HepG2 (cell line): ENCODE measurements at regions not wholly inside any gene's neighbourhood (a gene's known extent, or its start where the extent isn't known, plus 50 kb on each side); places are given as distances from the start of the nearest gene placed in this dataset.

Experiments used
- EHMT2 ChIP-seq: fragments of 200-600 bp; sonication (generic); IDR thresholded peaks from 2 replicates; pipeline ENCODE4 v1.7.0; 2017; ENCODE audit warnings: antibody characterized with exemption, low read depth, low read length, borderline replicate concordance
- FOXC1 ChIP-seq: sonication (generic); formaldehyde crosslinking; IDR thresholded peaks from 2 replicates; pipeline ENCODE4 v1.8.0; 2022; ENCODE audit warnings: mild to moderate bottlenecking, missing genetic modification reagents, borderline replicate concordance
- HNRNPK ChIP-seq: fragments of 200-400 bp; formaldehyde crosslinking; IDR thresholded peaks from 2 replicates; pipeline ENCODE4 v1.6.1; 2018; ENCODE audit warnings: low read length, low read depth, moderate library complexity, mild to moderate bottlenecking; ENCODE audit not compliant: poor library complexity, severe bottlenecking
- HOXA9 ChIP-seq: sonication (generic); formaldehyde crosslinking; IDR thresholded peaks from 2 replicates; pipeline ENCODE4 v1.8.1; 2022; ENCODE audit warnings: missing genetic modification reagents, mild to moderate bottlenecking, moderate library complexity, borderline replicate concordance
- KDM2A ChIP-seq: sonication (generic); formaldehyde crosslinking; IDR thresholded peaks from 2 replicates; pipeline ENCODE4 v1.4.0; 2020; ENCODE audit warnings: low read depth, missing genetic modification reagents, borderline replicate concordance
- MED1 ChIP-seq: sonication (generic); formaldehyde crosslinking; IDR thresholded peaks from 2 replicates; pipeline ENCODE4 v1.4.0; 2020; ENCODE audit warnings: missing genetic modification reagents
- SALL1 ChIP-seq: sonication (generic); formaldehyde crosslinking; IDR thresholded peaks from 2 replicates; pipeline ENCODE4 v1.8.0; 2022; ENCODE audit warnings: mild to moderate bottlenecking, missing genetic modification reagents
- SALL2 ChIP-seq: sonication (generic); formaldehyde crosslinking; IDR thresholded peaks from 2 replicates; pipeline ENCODE4 v1.8.1; 2023; ENCODE audit warnings: mild to moderate bottlenecking, missing genetic modification reagents, inconsistent platforms
- SATB2 ChIP-seq: sonication (generic); formaldehyde crosslinking; IDR thresholded peaks from 2 replicates; pipeline ENCODE4 v1.5.0; 2020; ENCODE audit warnings: missing genetic modification reagents
- SETDB1 ChIP-seq: sonication (generic); formaldehyde crosslinking; IDR thresholded peaks from 2 replicates; pipeline ENCODE4 v1.5.1; 2020; ENCODE audit warnings: missing genetic modification reagents, mild to moderate bottlenecking, borderline replicate concordance
- STAT5B ChIP-seq: sonication (generic); formaldehyde crosslinking; IDR thresholded peaks from 2 replicates; pipeline ENCODE4 v1.4.0; 2020; ENCODE audit warnings: missing genetic modification reagents
- TARDBP ChIP-seq: sonication (generic); formaldehyde crosslinking; IDR thresholded peaks from 2 replicates; pipeline ENCODE4 v1.8.0; 2022; ENCODE audit warnings: mild to moderate bottlenecking, missing genetic modification reagents
- TBP ChIP-seq: sonication (generic); formaldehyde crosslinking; IDR thresholded peaks from 2 replicates; pipeline ENCODE4 v1.5.0; 2020; ENCODE audit warnings: missing genetic modification reagents
- TMF1 ChIP-seq: sonication (generic); formaldehyde crosslinking; IDR thresholded peaks from 2 replicates; pipeline ENCODE4 v1.8.1; 2022; ENCODE audit warnings: low read depth, missing genetic modification reagents
- TP53 ChIP-seq: sonication (generic); formaldehyde crosslinking; conservative IDR thresholded peaks from 2 replicates; pipeline ENCODE4 v1.4.0; 2020; ENCODE audit warnings: missing genetic modification reagents
- ZMAT3 ChIP-seq: sonication (generic); formaldehyde crosslinking; conservative IDR thresholded peaks from 2 replicates; pipeline ENCODE4 v1.7.0; 2021; ENCODE audit warnings: missing genetic modification reagents
- ZNF263 ChIP-seq: sonication (generic); formaldehyde crosslinking; IDR thresholded peaks from 2 replicates; pipeline ENCODE4 v1.4.0; 2020; ENCODE audit warnings: missing genetic modification reagents
- ZNF331 ChIP-seq: sonication (generic); formaldehyde crosslinking; IDR thresholded peaks from 2 replicates; pipeline ENCODE4 v1.4.0; 2020; ENCODE audit warnings: missing genetic modification reagents
- ZNF761 ChIP-seq: sonication (generic); formaldehyde crosslinking; conservative IDR thresholded peaks from 2 replicates; pipeline ENCODE4 v1.4.0; 2020; ENCODE audit warnings: mild to moderate bottlenecking, missing genetic modification reagents
- TF ChIP-seq, protein P1 (sequence below): sonication (generic); formaldehyde crosslinking; IDR thresholded peaks from 2 replicates; pipeline ENCODE4 v1.4.0; 2020; ENCODE audit warnings: missing genetic modification reagents, borderline replicate concordance
- TF ChIP-seq, protein P2 (sequence below): sonication (generic); formaldehyde crosslinking; conservative IDR thresholded peaks from 2 replicates; pipeline ENCODE4 v1.4.0; 2020; ENCODE audit warnings: missing genetic modification reagents
- TF ChIP-seq, protein P3 (sequence below): sonication (generic); formaldehyde crosslinking; IDR thresholded peaks from 2 replicates; pipeline ENCODE4 v1.5.0; 2020; ENCODE audit warnings: mild to moderate bottlenecking, missing genetic modification reagents
- TF ChIP-seq, protein P4 (sequence below): sonication (generic); formaldehyde crosslinking; IDR thresholded peaks from 2 replicates; pipeline ENCODE4 v1.5.0; 2020; ENCODE audit warnings: missing genetic modification reagents

DNA sequence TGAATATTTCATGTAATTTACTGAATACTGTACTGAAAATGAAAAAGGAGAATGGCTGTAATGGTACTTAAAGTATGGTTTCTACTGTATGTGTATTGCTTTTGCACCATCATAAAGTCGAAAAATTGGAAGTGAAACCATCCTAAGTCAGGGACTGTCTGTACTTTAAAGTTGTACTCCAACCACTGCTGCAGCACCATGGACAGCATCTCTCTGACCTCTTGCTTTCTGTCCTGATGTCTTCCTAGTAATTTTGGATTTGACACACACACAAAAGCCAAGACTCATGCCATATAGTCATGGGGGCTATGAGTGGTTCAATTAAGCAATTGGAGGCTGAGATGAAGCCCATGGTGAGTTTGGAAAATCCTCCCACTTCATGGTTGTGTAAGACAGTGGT is 256.3 kb upstream of the PKDCC start (continued):
- TF ChIP-seq TBP (no peak), EHMT2 (peak; percentile 97), ZNF331 (CRISPR knock-in tag) (peak; percentile 59; the same call in 1 of the 2 replicates), ZNF263 (CRISPR knock-in tag) (no peak), SATB2 (CRISPR knock-in tag) (no peak), TP53 (CRISPR knock-in tag) (no peak), HOXA9 (peak; percentile 40; the same call in 1 of the 2 replicates), KDM2A (CRISPR knock-in tag) (no peak), MED1 (0 out of 2 replicates have a peak, but pooled peaks have one; percentile 16), SALL2 (CRISPR knock-in tag) (no peak), TMF1 (no peak), FOXC1 (CRISPR knock-in tag) (no peak), TARDBP (CRISPR knock-in tag) (no peak), ZNF761 (no peak), ZMAT3 (CRISPR knock-in tag) (0 out of 2 replicates have a peak, but pooled peaks have one; percentile 66), SETDB1 (CRISPR knock-in tag) (no peak), HNRNPK (no peak), STAT5B (CRISPR knock-in tag) (peak; percentile 71; the same call in 1 of the 2 replicates), SALL1 (CRISPR knock-in tag) (peak; percentile 38; the same call in 1 of the 2 replicates)
- TF ChIP-seq, protein P1, sequence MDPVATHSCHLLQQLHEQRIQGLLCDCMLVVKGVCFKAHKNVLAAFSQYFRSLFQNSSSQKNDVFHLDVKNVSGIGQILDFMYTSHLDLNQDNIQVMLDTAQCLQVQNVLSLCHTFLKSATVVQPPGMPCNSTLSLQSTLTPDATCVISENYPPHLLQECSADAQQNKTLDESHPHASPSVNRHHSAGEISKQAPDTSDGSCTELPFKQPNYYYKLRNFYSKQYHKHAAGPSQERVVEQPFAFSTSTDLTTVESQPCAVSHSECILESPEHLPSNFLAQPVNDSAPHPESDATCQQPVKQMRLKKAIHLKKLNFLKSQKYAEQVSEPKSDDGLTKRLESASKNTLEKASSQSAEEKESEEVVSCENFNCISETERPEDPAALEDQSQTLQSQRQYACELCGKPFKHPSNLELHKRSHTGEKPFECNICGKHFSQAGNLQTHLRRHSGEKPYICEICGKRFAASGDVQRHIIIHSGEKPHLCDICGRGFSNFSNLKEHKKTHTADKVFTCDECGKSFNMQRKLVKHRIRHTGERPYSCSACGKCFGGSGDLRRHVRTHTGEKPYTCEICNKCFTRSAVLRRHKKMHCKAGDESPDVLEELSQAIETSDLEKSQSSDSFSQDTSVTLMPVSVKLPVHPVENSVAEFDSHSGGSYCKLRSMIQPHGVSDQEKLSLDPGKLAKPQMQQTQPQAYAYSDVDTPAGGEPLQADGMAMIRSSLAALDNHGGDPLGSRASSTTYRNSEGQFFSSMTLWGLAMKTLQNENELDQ (CRISPR knock-in tag): peak; percentile 77; the same call in 1 of the 2 replicates
- TF ChIP-seq, protein P2, sequence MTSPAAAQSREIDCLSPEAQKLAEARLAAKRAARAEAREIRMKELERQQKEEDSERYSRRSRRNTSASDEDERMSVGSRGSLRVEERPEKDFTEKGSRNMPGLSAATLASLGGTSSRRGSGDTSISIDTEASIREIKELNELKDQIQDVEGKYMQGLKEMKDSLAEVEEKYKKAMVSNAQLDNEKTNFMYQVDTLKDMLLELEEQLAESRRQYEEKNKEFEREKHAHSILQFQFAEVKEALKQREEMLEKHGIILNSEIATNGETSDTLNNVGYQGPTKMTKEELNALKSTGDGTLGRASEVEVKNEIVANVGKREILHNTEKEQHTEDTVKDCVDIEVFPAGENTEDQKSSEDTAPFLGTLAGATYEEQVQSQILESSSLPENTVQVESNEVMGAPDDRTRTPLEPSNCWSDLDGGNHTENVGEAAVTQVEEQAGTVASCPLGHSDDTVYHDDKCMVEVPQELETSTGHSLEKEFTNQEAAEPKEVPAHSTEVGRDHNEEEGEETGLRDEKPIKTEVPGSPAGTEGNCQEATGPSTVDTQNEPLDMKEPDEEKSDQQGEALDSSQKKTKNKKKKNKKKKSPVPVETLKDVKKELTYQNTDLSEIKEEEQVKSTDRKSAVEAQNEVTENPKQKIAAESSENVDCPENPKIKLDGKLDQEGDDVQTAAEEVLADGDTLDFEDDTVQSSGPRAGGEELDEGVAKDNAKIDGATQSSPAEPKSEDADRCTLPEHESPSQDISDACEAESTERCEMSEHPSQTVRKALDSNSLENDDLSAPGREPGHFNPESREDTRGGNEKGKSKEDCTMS (CRISPR knock-in tag): no peak
- TF ChIP-seq, protein P3, sequence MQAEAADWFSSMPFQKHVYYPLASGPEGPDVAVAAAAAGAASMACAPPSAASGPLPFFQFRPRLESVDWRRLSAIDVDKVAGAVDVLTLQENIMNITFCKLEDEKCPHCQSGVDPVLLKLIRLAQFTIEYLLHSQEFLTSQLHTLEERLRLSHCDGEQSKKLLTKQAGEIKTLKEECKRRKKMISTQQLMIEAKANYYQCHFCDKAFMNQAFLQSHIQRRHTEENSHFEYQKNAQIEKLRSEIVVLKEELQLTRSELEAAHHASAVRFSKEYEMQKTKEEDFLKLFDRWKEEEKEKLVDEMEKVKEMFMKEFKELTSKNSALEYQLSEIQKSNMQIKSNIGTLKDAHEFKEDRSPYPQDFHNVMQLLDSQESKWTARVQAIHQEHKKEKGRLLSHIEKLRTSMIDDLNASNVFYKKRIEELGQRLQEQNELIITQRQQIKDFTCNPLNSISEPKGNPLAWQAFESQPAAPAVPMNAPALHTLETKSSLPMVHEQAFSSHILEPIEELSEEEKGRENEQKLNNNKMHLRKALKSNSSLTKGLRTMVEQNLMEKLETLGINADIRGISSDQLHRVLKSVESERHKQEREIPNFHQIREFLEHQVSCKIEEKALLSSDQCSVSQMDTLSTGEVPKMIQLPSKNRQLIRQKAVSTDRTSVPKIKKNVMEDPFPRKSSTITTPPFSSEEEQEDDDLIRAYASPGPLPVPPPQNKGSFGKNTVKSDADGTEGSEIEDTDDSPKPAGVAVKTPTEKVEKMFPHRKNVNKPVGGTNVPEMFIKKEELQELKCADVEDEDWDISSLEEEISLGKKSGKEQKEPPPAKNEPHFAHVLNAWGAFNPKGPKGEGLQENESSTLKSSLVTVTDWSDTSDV (CRISPR knock-in tag): no peak
- TF ChIP-seq, protein P4, sequence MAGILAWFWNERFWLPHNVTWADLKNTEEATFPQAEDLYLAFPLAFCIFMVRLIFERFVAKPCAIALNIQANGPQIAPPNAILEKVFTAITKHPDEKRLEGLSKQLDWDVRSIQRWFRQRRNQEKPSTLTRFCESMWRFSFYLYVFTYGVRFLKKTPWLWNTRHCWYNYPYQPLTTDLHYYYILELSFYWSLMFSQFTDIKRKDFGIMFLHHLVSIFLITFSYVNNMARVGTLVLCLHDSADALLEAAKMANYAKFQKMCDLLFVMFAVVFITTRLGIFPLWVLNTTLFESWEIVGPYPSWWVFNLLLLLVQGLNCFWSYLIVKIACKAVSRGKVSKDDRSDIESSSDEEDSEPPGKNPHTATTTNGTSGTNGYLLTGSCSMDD (CRISPR knock-in tag): no peak
